Breast epithelium (tissue), 3 donors: ENCODE measurements at regions not wholly inside any gene's neighbourhood (a gene's known extent, or its start where the extent isn't known, plus 50 kb on each side); places are given as distances from the start of the nearest gene placed in this dataset.

ENCODE experiments used
- POLR2A ChIP-seq: fragments of 450-650 bp; IDR thresholded peaks from one replicate; pipeline ENCODE4 v1.6.1; 2016; ENCODE audit warnings: antibody characterized with exemption, mild to moderate bottlenecking, moderate library complexity
- POLR2AphosphoS5 ChIP-seq, 3 donors: sonication (generic); formaldehyde crosslinking; IDR thresholded peaks; one replicate each; pipeline ENCODE4 v1.6.1; 2017; ENCODE audit warnings: antibody characterized with exemption in 3 of 3
- TF ChIP-seq, protein P1 (sequence below), 3 donors: fragments of 450-650 bp; IDR thresholded peaks; one replicate each; pipeline ENCODE4 v1.5.1; 2016 to 2017; ENCODE audit warnings: antibody characterized with exemption in 3 of 3, mild to moderate bottlenecking in 3 of 3, moderate library complexity in 3 of 3

DNA sequence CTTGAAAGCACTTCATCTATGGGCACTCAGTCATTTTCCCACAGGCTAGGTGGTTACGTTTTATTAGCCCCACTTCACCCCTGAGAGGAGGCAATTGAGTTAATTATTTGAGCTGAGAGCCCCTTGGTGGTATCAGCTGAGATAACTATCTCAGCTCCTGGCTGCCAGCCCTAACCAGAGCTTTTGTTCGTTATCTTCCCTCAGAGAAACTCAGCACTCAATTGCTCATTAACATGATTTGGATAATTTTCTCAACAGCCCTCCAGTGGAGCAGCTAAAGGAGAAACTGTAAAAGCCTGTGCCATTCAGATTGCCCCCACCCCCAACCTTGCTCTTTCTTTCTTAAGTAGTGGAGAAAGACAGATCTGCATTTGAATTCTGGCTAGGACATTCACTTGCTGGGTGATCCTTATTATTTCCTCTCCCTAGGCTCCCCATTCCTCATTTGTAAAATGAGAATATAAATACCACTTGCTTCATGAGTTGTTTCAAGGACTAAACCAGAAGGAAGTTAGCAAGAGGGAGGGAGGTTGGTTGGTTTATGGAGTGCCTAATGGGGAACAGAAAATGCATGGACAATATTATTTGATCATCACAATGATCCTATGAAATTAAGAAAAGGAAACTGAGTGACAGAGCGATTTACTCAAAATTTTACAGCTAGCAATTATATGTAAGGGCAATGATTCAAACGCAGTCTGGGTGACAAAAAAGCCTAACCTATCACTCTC, 218.7 kb upstream of the FGGY start:
- TF ChIP-seq, protein P1, sequence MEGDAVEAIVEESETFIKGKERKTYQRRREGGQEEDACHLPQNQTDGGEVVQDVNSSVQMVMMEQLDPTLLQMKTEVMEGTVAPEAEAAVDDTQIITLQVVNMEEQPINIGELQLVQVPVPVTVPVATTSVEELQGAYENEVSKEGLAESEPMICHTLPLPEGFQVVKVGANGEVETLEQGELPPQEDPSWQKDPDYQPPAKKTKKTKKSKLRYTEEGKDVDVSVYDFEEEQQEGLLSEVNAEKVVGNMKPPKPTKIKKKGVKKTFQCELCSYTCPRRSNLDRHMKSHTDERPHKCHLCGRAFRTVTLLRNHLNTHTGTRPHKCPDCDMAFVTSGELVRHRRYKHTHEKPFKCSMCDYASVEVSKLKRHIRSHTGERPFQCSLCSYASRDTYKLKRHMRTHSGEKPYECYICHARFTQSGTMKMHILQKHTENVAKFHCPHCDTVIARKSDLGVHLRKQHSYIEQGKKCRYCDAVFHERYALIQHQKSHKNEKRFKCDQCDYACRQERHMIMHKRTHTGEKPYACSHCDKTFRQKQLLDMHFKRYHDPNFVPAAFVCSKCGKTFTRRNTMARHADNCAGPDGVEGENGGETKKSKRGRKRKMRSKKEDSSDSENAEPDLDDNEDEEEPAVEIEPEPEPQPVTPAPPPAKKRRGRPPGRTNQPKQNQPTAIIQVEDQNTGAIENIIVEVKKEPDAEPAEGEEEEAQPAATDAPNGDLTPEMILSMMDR (IDR thresholded peaks at IDR 0.05): no peak
- no peak for TF ChIP-seq POLR2A
- no peak for TF ChIP-seq POLR2AphosphoS5 (IDR thresholded peaks at IDR 0.05)
